Body of pancreas (tissue), 4 donors: ENCODE measurements at regions not wholly inside any gene's neighbourhood (a gene's known extent, or its start where the extent isn't known, plus 50 kb on each side); places are given as distances from the start of the nearest gene placed in this dataset.

Experiments
- ATAC-seq: fragments of 150-250 bp; one replicate; pipeline ENCODE4 v1.9.1; 2016
- DNase-seq, 4 donors: peaks; one replicate each; pipeline ENCODE4 v3.0.0-alpha.2; 2019
- H3K27ac ChIP-seq, 4 donors: fragments of 200-600 bp; sonication (generic); 1 replicate in 3 of 4; 2 replicates in 1 of 4; pipeline versions ENCODE4 v1.5.1 to v1.6.1; 2016 to 2019; ENCODE audit warnings: mild to moderate bottlenecking in 1 of 4, mixed read lengths in 1 of 4, moderate library complexity in 1 of 4
- H3K27me3 ChIP-seq, 2 donors: fragments of 200-600 bp; sonication (generic); one replicate each; pipeline ENCODE4 v1.6.0; 2016; ENCODE audit warnings: mild to moderate bottlenecking in 1 of 2
- H3K36me3 ChIP-seq, 2 donors: fragments of 200-600 bp; sonication (generic); replicated peaks in 1 of 2; 2 replicates each; pipeline ENCODE4 v1.5.1; 2016; ENCODE audit warnings: low read depth in 2 of 2; ENCODE audit not compliant: insufficient read depth in 1 of 2
- H3K4me1 ChIP-seq: fragments of 200-600 bp; sonication (generic); one replicate; pipeline ENCODE4 v1.6.0; 2016
- H3K4me3 ChIP-seq, 2 donors: fragments of 200-600 bp; sonication (generic); 1 replicate in 1 of 2; 2 replicates in 1 of 2; pipeline ENCODE4 v1.5.1; 2016 to 2019
- H3K9me3 ChIP-seq, 3 donors: fragments of 200-600 bp; sonication (generic); 1 replicate in 2 of 3; 2 replicates in 1 of 3; pipeline ENCODE4 v1.5.1; 2016
- CTCF ChIP-seq, 7 experiments: fragments of 450-650 bp in 4 of 7; fragments of 200-600 bp in 3 of 7; sonication (generic) in 3 of 7; IDR thresholded peaks; one replicate each; pipeline ENCODE4 v1.5.1; 2016 to 2019; ENCODE audit warnings: antibody characterized with exemption in 7 of 7
- POLR2A ChIP-seq, 3 donors: fragments of 450-650 bp; IDR thresholded peaks; one replicate each; pipeline ENCODE4 v1.6.1; 2016; ENCODE audit warnings: antibody characterized with exemption in 3 of 3, mild to moderate bottlenecking in 2 of 3
- WGBS, 2 donors: methylation state at CpG; one replicate each; pipeline ENCODE4 v1.1.5; 2017; 5-methylcytosine and 5-hydroxymethylcytosine counted together
- intact Hi-C: fragments of 100-400 bp; cut with DNase I; formaldehyde crosslinking; loops from one replicate; pipeline ENCODE4 v1.15.1; 2023

GRCh38 chr6:130681028-130681427, 146.2 kb upstream of the SMLR1 start:
- WGBS, 2 donors: 52 to 79% methylated on average over 1 of the region's 1 CpG
- TF ChIP-seq POLR2A (IDR thresholded peaks at IDR 0.05) (no peak), CTCF (IDR thresholded peaks at IDR 0.05) (no peak)
- DNase-seq (no peak), ATAC-seq (no peak)
- H3K36me3 ChIP-seq: no peaks in the 10 kb centered on the region
- H3K4me1 ChIP-seq: no peaks in the 10 kb centered on the region
- H3K9me3 ChIP-seq: no peaks in the 10 kb centered on the region
- no peak overlapping the region for H3K27ac ChIP-seq
- H3K4me3 ChIP-seq: no peak overlapping the region
- no peaks in the 10 kb centered on the region for H3K27me3 ChIP-seq
- intact Hi-C loops: no loop called here

- intact Hi-C loops: no loop called here
- ATAC-seq (no peak), DNase-seq (no peak)
- Histone ChIP-seq H3K36me3 (no peaks in the 10 kb centered on the region), H3K27ac (no peak overlapping the region), H3K9me3 (no peaks in the 10 kb centered on the region), H3K4me1 (no peaks in the 10 kb centered on the region), H3K27me3 (no peaks in the 10 kb centered on the region), H3K4me3 (no peak overlapping the region)
- TF ChIP-seq CTCF (IDR thresholded peaks at IDR 0.05): no peak
- no peak for TF ChIP-seq POLR2A (IDR thresholded peaks at IDR 0.05)
- 82 to 85% methylated on average over 5 of the region's 5 CpGs for WGBS, 2 donors
Observed at GRCh38 chr6:130682066-130682465, 145.1 kb upstream of the SMLR1 start.

GRCh38 chr6:130683761-130684517, 143.3 kb upstream of the SMLR1 start:
- TF ChIP-seq CTCF (IDR thresholded peaks at IDR 0.05) (no peak), POLR2A (IDR thresholded peaks at IDR 0.05) (no peak)
- DNase-seq (no peak), ATAC-seq (no peak)
- H3K4me1 ChIP-seq: no peaks in the 10 kb centered on the region
- no peak overlapping the region for H3K4me3 ChIP-seq
- H3K27ac ChIP-seq: no peak overlapping the region
- 39 to 61% methylated on average over 7 of the region's 7 CpGs for WGBS, 2 donors
- intact Hi-C loops: no loop called here
- no peaks in the 10 kb centered on the region for H3K36me3 ChIP-seq
- no peaks in the 10 kb centered on the region for H3K9me3 ChIP-seq
- no peaks in the 10 kb centered on the region for H3K27me3 ChIP-seq

- intact Hi-C loops: no loop called here
- Histone ChIP-seq H3K27ac (no peak overlapping the region), H3K27me3 (no peaks in the 10 kb centered on the region), H3K4me1 (no peaks in the 10 kb centered on the region), H3K4me3 (no peak overlapping the region), H3K9me3 (no peaks in the 10 kb centered on the region), H3K36me3 (no peaks in the 10 kb centered on the region)
- ATAC-seq (no peak), DNase-seq (no peak)
- 34 to 67% methylated on average over 2 of the region's 2 CpGs for WGBS, 2 donors
- TF ChIP-seq CTCF (IDR thresholded peaks at IDR 0.05) (no peak), POLR2A (IDR thresholded peaks at IDR 0.05) (no peak)
Observed at GRCh38 chr6:130692659-130693058, 134.5 kb upstream of the SMLR1 start.

- no peak for ATAC-seq
- 10 to 21% methylated on average over 2 of the region's 2 CpGs for WGBS, 2 donors
- H3K4me1 ChIP-seq: no peaks in the 10 kb centered on the region
- no peak overlapping the region for H3K27ac ChIP-seq
- TF ChIP-seq CTCF (IDR thresholded peaks at IDR 0.05) (no peak), POLR2A (IDR thresholded peaks at IDR 0.05) (no peak)
- no peak overlapping the region for H3K4me3 ChIP-seq
- intact Hi-C loops: no loop called here
- H3K27me3 ChIP-seq: no peaks in the 10 kb centered on the region
- H3K9me3 ChIP-seq: no peaks in the 10 kb centered on the region
- no peak for DNase-seq
- H3K36me3 ChIP-seq: no peaks in the 10 kb centered on the region
Observed at GRCh38 chr6:130693944-130694343, 133.3 kb upstream of the SMLR1 start.
